OCI-LY1 (cell line): ENCODE measurements at regions not wholly inside any gene's neighbourhood (a gene's known extent, or its start where the extent isn't known, plus 50 kb on each side); places are given as distances from the start of the nearest gene placed in this dataset.

Experiments
- EZH2 ChIP-seq: fragments of 200-600 bp; sonication (generic), shearing (Covaris generic); IDR thresholded peaks from 2 replicates; pipeline ENCODE4 v1.8.0; 2017; ENCODE audit warnings: borderline replicate concordance, mixed run types, mild to moderate bottlenecking, antibody characterized with exemption, low read length, moderate library complexity, mixed read lengths
- TF ChIP-seq, protein P1 (sequence below): fragments of 200-600 bp; sonication (generic), shearing (Covaris generic); IDR thresholded peaks from 2 replicates; pipeline ENCODE4 v1.5.1; 2017; ENCODE audit warnings: mild to moderate bottlenecking, antibody characterized with exemption, low read length, moderate library complexity, mixed read lengths

DNA sequence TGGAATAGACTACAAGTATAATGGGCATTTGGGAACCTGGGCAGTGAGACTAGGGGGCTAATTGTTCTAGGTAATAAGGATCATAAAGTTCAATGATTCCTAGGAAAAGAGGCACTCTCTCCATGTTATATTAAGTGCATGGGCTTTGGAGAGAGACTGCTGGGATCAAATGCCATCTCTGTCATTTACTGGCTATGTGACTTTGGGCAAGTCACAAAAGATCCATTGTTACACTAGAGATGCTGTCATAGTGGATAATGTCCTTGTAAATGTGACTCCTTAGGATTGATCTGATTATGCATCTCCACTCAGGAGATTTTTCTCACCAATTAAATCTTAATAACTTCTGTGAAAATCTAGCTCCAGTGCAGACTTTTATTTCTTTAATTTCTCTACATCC, 156.3 kb upstream of the CACNA2D1 start:
- TF ChIP-seq, protein P1, sequence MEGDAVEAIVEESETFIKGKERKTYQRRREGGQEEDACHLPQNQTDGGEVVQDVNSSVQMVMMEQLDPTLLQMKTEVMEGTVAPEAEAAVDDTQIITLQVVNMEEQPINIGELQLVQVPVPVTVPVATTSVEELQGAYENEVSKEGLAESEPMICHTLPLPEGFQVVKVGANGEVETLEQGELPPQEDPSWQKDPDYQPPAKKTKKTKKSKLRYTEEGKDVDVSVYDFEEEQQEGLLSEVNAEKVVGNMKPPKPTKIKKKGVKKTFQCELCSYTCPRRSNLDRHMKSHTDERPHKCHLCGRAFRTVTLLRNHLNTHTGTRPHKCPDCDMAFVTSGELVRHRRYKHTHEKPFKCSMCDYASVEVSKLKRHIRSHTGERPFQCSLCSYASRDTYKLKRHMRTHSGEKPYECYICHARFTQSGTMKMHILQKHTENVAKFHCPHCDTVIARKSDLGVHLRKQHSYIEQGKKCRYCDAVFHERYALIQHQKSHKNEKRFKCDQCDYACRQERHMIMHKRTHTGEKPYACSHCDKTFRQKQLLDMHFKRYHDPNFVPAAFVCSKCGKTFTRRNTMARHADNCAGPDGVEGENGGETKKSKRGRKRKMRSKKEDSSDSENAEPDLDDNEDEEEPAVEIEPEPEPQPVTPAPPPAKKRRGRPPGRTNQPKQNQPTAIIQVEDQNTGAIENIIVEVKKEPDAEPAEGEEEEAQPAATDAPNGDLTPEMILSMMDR: no peak
- TF ChIP-seq EZH2: no peak
